Vagina (tissue), 2 donors: ENCODE measurements at regions not wholly inside any gene's neighbourhood (a gene's known extent, or its start where the extent isn't known, plus 50 kb on each side); places are given as distances from the start of the nearest gene placed in this dataset.
"Not testable (repeated sequence)": the region's sequence is repeated elsewhere in the genome, so short reads cannot be mapped to it uniquely, and the experiment has no call there.

Source experiments
- POLR2A ChIP-seq, 2 donors: fragments of 450-650 bp; IDR thresholded peaks; one replicate each; pipeline ENCODE4 v1.6.1; 2017; ENCODE audit warnings: antibody characterized with exemption in 2 of 2, mild to moderate bottlenecking in 2 of 2, moderate library complexity in 2 of 2
- POLR2AphosphoS5 ChIP-seq, 2 donors: sonication (generic); formaldehyde crosslinking; IDR thresholded peaks; one replicate each; pipeline ENCODE4 v1.9.0; 2017; ENCODE audit warnings: antibody characterized with exemption in 2 of 2, mild to moderate bottlenecking in 2 of 2, low read depth in 1 of 2; ENCODE audit not compliant: insufficient read depth in 1 of 2
- TF ChIP-seq, protein P1 (sequence below), 3 experiments: fragments of 450-650 bp in 2 of 3; fragments of 200-600 bp in 1 of 3; sonication (generic) in 1 of 3; IDR thresholded peaks; one replicate each; pipeline ENCODE4 v1.5.1; 2017 to 2019; ENCODE audit warnings: antibody characterized with exemption in 3 of 3, mild to moderate bottlenecking in 2 of 3, moderate library complexity in 2 of 3

DNA sequence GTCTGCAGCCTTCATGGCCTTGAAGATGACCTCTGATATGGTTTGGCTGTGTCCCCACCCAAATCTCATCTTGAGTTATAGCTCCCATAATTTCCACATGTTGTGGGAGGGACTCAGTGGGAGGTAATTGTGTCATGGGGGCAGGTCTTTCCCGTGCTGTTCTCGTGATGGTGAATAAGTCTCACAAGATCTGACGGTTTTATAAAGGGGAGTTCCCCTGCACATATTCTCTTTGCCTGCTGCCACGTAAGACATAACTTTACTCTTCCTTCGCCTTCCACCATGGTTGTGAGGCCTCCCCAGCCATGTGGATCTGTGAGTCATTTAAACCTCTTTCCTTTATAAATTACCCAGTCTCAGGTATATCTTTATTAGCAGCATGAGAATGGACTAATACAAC lies 102.6 kb downstream of the C17orf67 start:
- TF ChIP-seq, protein P1, sequence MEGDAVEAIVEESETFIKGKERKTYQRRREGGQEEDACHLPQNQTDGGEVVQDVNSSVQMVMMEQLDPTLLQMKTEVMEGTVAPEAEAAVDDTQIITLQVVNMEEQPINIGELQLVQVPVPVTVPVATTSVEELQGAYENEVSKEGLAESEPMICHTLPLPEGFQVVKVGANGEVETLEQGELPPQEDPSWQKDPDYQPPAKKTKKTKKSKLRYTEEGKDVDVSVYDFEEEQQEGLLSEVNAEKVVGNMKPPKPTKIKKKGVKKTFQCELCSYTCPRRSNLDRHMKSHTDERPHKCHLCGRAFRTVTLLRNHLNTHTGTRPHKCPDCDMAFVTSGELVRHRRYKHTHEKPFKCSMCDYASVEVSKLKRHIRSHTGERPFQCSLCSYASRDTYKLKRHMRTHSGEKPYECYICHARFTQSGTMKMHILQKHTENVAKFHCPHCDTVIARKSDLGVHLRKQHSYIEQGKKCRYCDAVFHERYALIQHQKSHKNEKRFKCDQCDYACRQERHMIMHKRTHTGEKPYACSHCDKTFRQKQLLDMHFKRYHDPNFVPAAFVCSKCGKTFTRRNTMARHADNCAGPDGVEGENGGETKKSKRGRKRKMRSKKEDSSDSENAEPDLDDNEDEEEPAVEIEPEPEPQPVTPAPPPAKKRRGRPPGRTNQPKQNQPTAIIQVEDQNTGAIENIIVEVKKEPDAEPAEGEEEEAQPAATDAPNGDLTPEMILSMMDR (IDR thresholded peaks at IDR 0.05), result not testable (repeated sequence)
- TF ChIP-seq POLR2A (IDR thresholded peaks at IDR 0.05); POLR2AphosphoS5 (IDR thresholded peaks at IDR 0.05; ENCODE audit: insufficient read depth in 1 of 2, low read depth in 1 of 2): not testable (repeated sequence)
